ENCODE measurements at regions not wholly inside any gene's neighbourhood (a gene's known extent, or its start where the extent isn't known, plus 50 kb on each side); places are given as distances from the start of the nearest gene placed in this dataset.

GRCh38 chr5:33277061-33277650 lies 163.6 kb upstream of the TARS1 start:
- no peaks in the 10 kb centered on the region for H3K27me3 ChIP-seq (ENCODE audit: control insufficient read depth, extremely low read depth, insufficient read depth, low read length)
- FAIRE-seq (no peak), DNase-seq (ENCODE audit: low read depth, low spot score) (no peak)
- no peak overlapping the region for H3K4me3 ChIP-seq (ENCODE audit: control insufficient read depth in 2 of 3, extremely low read depth in 1 of 3, insufficient read depth in 2 of 3, low read depth in 1 of 3, low read length in 3 of 3)
- H3K9me3 ChIP-seq (ENCODE audit: control insufficient read depth, low read depth, low read length) = no peaks in the 10 kb centered on the region
- no peak overlapping the region for H3K27ac ChIP-seq (ENCODE audit: control insufficient read depth, insufficient read depth, low read length)
- H3K79me2 ChIP-seq (ENCODE audit: control insufficient read depth, insufficient read depth, low read length) = no peaks in the 10 kb centered on the region
- dilution Hi-C loops (cut with MboI; ENCODE audit: extremely low pct_ligation_motif_present, low sequenced_read_pairs) = no loop called here
- no peaks in the 10 kb centered on the region for H4K20me1 ChIP-seq (ENCODE audit: control insufficient read depth, extremely low read depth, insufficient read depth, low read length)
- H2AFZ ChIP-seq (ENCODE audit: control insufficient read depth, low read length) = no peak overlapping the region
- H3K36me3 ChIP-seq (ENCODE audit: control insufficient read depth in 2 of 2, extremely low read depth in 1 of 2, insufficient read depth in 2 of 2, low read length in 2 of 2) = no peaks in the 10 kb centered on the region
- no peak for TF ChIP-seq EZH2 (IDR thresholded peaks at IDR 0.05; ENCODE audit: low read length)
- no peak for TF ChIP-seq CTCF (optimal IDR thresholded peaks at IDR 0.05 in 1 of 3, IDR thresholded peaks at IDR 0.05 in 1 of 3, conservative IDR thresholded peaks at IDR 0.05 in 1 of 3; ENCODE audit: extremely low read depth in 1 of 3, insufficient read depth in 2 of 3, low read length in 3 of 3)
- no peaks in the 10 kb centered on the region for H3K9me1 ChIP-seq (ENCODE audit: control insufficient read depth, extremely low read depth, insufficient read depth, low read length)
- H3K4me1 ChIP-seq (ENCODE audit: control insufficient read depth, extremely low read depth, insufficient read depth, low read length) = peaks cover under 1% of the 10 kb centered on the region
- H3K9ac ChIP-seq (ENCODE audit: control insufficient read depth, extremely low read depth, insufficient read depth, low read length) = no peak overlapping the region
- H3K4me2 ChIP-seq (ENCODE audit: control insufficient read depth, extremely low read depth, insufficient read depth, low read depth, low read length) = no peak overlapping the region

- Histone ChIP-seq H4K20me1 (ENCODE audit: control insufficient read depth, extremely low read depth, insufficient read depth, low read length) (no peaks in the 10 kb centered on the region), H3K4me2 (ENCODE audit: control insufficient read depth, extremely low read depth, insufficient read depth, low read depth, low read length) (no peak overlapping the region), H3K9me3 (ENCODE audit: control insufficient read depth, low read depth, low read length) (no peaks in the 10 kb centered on the region), H3K9me1 (ENCODE audit: control insufficient read depth, extremely low read depth, insufficient read depth, low read length) (no peaks in the 10 kb centered on the region), H3K9ac (ENCODE audit: control insufficient read depth, extremely low read depth, insufficient read depth, low read length) (no peak overlapping the region), H3K27ac (ENCODE audit: control insufficient read depth, insufficient read depth, low read length) (no peak overlapping the region), H2AFZ (ENCODE audit: control insufficient read depth, low read length) (no peak overlapping the region), H3K4me3 (ENCODE audit: control insufficient read depth in 2 of 3, extremely low read depth in 1 of 3, insufficient read depth in 2 of 3, low read depth in 1 of 3, low read length in 3 of 3) (no peak overlapping the region), H3K27me3 (ENCODE audit: control insufficient read depth, extremely low read depth, insufficient read depth, low read length) (no peaks in the 10 kb centered on the region), H3K79me2 (ENCODE audit: control insufficient read depth, insufficient read depth, low read length) (no peaks in the 10 kb centered on the region), H3K36me3 (ENCODE audit: control insufficient read depth in 2 of 2, extremely low read depth in 1 of 2, insufficient read depth in 2 of 2, low read length in 2 of 2) (no peaks in the 10 kb centered on the region), H3K4me1 (ENCODE audit: control insufficient read depth, extremely low read depth, insufficient read depth, low read length) (no peaks in the 10 kb centered on the region)
- FAIRE-seq (no peak), DNase-seq (ENCODE audit: low read depth, low spot score) (no peak)
- TF ChIP-seq EZH2 (IDR thresholded peaks at IDR 0.05; ENCODE audit: low read length) (no peak), CTCF (optimal IDR thresholded peaks at IDR 0.05 in 1 of 3, IDR thresholded peaks at IDR 0.05 in 1 of 3, conservative IDR thresholded peaks at IDR 0.05 in 1 of 3; ENCODE audit: extremely low read depth in 1 of 3, insufficient read depth in 2 of 3, low read length in 3 of 3) (no peak)
- dilution Hi-C loops (cut with MboI; ENCODE audit: extremely low pct_ligation_motif_present, low sequenced_read_pairs) = no loop called here
These were observed 159.3 kb upstream of the TARS1 start for GRCh38 chr5:33281431-33281843.
